ENCODE measurements at regions not wholly inside any gene's neighbourhood (a gene's known extent, or its start where the extent isn't known, plus 50 kb on each side); places are given as distances from the start of the nearest gene placed in this dataset.
"Not testable (repeated sequence)": the region's sequence is repeated elsewhere in the genome, so short reads cannot be mapped to it uniquely, and the experiment has no call there.

DNA sequence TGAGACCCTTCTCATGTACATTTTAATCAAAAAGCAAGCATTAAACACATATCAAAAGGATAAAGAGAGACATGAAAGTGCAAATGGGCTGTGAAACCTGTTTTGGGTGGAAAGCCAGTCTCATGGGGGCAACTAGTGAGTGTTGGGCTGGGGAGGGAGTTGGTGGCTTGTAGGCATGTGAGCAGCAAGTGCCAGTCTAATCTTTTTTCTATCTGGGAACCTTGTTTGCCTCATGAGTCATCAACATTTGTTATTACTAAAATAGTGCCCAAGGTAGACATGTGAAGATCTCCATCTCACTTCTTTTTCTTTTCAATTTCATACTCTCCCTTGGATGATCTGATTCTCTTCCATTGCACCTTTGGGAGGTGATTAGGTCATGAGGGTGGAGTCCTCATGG is 613.9 kb upstream of the GYPC start:
- no peaks in the 10 kb centered on the region for H4K20me1 ChIP-seq (ENCODE audit: insufficient read depth, low read length)
- peaks cover 5% of the 10 kb centered on the region for H3K36me3 ChIP-seq (replicated peaks; ENCODE audit: low read depth, low read length)
- H3K27me3 ChIP-seq (ENCODE audit: low read depth, low read length) = no peaks in the 10 kb centered on the region
- H2AFZ ChIP-seq (ENCODE audit: low read depth, low read length) = no peak overlapping the region
- no peaks in the 10 kb centered on the region for H3K79me2 ChIP-seq (ENCODE audit: low read length)
- no peak for TF ChIP-seq EZH2phosphoT487 (IDR thresholded peaks at IDR 0.05; ENCODE audit: low read depth)
- TF ChIP-seq, protein P1, sequence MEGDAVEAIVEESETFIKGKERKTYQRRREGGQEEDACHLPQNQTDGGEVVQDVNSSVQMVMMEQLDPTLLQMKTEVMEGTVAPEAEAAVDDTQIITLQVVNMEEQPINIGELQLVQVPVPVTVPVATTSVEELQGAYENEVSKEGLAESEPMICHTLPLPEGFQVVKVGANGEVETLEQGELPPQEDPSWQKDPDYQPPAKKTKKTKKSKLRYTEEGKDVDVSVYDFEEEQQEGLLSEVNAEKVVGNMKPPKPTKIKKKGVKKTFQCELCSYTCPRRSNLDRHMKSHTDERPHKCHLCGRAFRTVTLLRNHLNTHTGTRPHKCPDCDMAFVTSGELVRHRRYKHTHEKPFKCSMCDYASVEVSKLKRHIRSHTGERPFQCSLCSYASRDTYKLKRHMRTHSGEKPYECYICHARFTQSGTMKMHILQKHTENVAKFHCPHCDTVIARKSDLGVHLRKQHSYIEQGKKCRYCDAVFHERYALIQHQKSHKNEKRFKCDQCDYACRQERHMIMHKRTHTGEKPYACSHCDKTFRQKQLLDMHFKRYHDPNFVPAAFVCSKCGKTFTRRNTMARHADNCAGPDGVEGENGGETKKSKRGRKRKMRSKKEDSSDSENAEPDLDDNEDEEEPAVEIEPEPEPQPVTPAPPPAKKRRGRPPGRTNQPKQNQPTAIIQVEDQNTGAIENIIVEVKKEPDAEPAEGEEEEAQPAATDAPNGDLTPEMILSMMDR (IDR thresholded peaks at IDR 0.05; ENCODE audit: low read depth, low read length) = no peak
- no peak overlapping the region for H3K4me2 ChIP-seq (ENCODE audit: low read length)
- H3K27ac ChIP-seq (ENCODE audit: low read length) = no peak overlapping the region
- H3K4me1 ChIP-seq (ENCODE audit: low read length) = peaks cover 27% of the 10 kb centered on the region
- H3K9me3 ChIP-seq (ENCODE audit: insufficient read depth, low read length) = no peaks in the 10 kb centered on the region
- no peak overlapping the region for H3K4me3 ChIP-seq (ENCODE audit: low read length)
- H3K9ac ChIP-seq (ENCODE audit: low read length) = no peak overlapping the region

DNA sequence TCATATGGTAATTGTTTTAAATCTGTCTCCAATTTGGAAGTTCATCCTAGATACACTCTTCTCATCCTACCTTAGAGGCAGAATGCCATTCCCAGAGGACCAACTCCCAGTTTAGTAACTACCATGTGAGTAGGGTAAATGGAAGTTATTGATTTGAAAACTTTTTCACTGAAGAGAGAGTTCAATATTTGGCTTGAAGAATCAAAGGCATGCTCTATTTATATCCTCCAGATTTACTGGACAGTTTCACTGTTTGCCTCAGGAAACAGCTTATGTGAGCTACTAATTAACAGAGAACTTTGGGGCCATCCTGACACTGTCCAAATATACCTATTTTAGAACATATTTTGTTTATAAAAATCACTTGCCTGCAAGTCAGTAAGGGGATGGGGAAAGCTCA is 607.2 kb upstream of the GYPC start:
- Histone ChIP-seq H3K27ac (ENCODE audit: low read length) (no peak overlapping the region), H3K9ac (ENCODE audit: low read length) (no peak overlapping the region), H4K20me1 (ENCODE audit: insufficient read depth, low read length) (no peaks in the 10 kb centered on the region), H3K9me3 (ENCODE audit: insufficient read depth, low read length) (no peaks in the 10 kb centered on the region), H3K79me2 (ENCODE audit: low read length) (no peaks in the 10 kb centered on the region), H3K36me3 (replicated peaks; ENCODE audit: low read depth, low read length) (no peaks in the 10 kb centered on the region), H3K27me3 (ENCODE audit: low read depth, low read length) (no peaks in the 10 kb centered on the region), H2AFZ (ENCODE audit: low read depth, low read length) (no peak overlapping the region), H3K4me2 (ENCODE audit: low read length) (no peak overlapping the region), H3K4me1 (ENCODE audit: low read length) (peaks cover 3% of the 10 kb centered on the region), H3K4me3 (ENCODE audit: low read length) (no peak overlapping the region)
- no peak for TF ChIP-seq EZH2phosphoT487 (IDR thresholded peaks at IDR 0.05; ENCODE audit: low read depth)
- TF ChIP-seq, protein P1 (IDR thresholded peaks at IDR 0.05; ENCODE audit: low read depth, low read length) = no peak

DNA sequence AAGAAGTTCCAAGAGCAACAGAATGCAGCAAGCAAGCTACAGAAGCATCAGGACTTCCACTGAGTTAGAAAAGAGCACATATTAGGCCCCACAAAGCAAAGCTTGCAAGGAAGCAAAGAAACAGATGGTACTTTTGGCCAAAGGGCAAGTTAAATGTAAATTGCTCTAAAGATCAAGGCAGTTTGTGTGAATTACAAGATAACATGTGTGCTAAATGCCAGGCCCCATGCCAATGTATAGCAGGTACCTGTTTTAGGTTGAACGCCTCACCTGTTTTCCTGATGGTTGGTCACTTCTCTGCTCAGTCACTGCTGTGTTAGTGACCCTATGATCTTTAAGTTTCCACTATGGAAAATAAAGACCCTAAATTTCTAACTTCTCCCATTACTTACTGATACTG is 606.5 kb upstream of the GYPC start:
- Histone ChIP-seq H3K4me3 (ENCODE audit: low read length) (no peak overlapping the region), H3K9ac (ENCODE audit: low read length) (no peak overlapping the region), H3K9me3 (ENCODE audit: insufficient read depth, low read length) (no peaks in the 10 kb centered on the region), H3K79me2 (ENCODE audit: low read length) (no peaks in the 10 kb centered on the region), H3K27me3 (ENCODE audit: low read depth, low read length) (no peaks in the 10 kb centered on the region), H3K4me1 (ENCODE audit: low read length) (peaks cover 3% of the 10 kb centered on the region), H3K36me3 (replicated peaks; ENCODE audit: low read depth, low read length) (no peaks in the 10 kb centered on the region), H3K4me2 (ENCODE audit: low read length) (no peak overlapping the region), H2AFZ (ENCODE audit: low read depth, low read length) (no peak overlapping the region), H4K20me1 (ENCODE audit: insufficient read depth, low read length) (no peaks in the 10 kb centered on the region), H3K27ac (ENCODE audit: low read length) (no peak overlapping the region)
- TF ChIP-seq EZH2phosphoT487 (IDR thresholded peaks at IDR 0.05; ENCODE audit: low read depth) = no peak
- TF ChIP-seq, protein P1 (IDR thresholded peaks at IDR 0.05; ENCODE audit: low read depth, low read length) = no peak

DNA sequence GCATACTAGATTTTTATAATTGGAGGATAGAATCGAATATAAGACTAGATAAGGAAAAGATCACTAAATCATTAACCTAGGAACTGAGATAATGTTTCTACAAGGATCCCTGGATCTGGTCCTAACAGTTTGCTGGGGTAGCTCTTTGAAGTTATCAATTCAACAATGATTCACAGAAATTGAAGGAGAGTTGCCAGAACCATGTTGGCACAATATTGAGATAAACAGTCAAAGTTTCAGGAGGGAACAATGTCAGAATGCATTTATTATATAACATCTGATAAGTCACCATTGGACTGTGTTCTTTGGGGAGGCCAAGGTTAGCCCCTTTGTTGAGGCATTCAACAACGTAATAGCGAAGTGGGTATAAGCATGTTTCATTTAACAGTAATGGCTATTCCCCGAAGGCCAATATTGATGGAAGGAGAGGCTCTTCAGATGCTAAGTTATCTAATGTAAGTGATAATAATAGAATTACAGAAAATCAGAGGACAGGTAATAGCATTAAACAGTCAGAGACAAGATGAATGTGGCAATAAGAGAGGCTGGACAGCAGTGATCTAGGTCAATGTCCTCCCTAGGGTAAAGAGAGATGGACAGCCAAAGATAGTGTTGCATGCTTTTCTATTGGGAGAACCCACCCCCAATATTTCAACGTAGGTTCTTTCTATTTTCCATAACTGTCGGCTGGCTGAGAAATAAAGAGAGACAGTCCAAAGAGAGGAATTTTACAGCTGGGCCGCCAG is 604.8 kb upstream of the GYPC start:
- Histone ChIP-seq H3K27ac (ENCODE audit: low read length) (no peak overlapping the region), H3K4me2 (ENCODE audit: low read length) (no peak overlapping the region), H2AFZ (ENCODE audit: low read depth, low read length) (no peak overlapping the region), H3K4me1 (ENCODE audit: low read length) (peaks cover 3% of the 10 kb centered on the region), H3K9ac (ENCODE audit: low read length) (no peak overlapping the region), H3K4me3 (ENCODE audit: low read length) (no peak overlapping the region), H4K20me1 (ENCODE audit: insufficient read depth, low read length) (no peaks in the 10 kb centered on the region), H3K27me3 (ENCODE audit: low read depth, low read length) (no peaks in the 10 kb centered on the region), H3K79me2 (ENCODE audit: low read length) (no peaks in the 10 kb centered on the region), H3K36me3 (replicated peaks; ENCODE audit: low read depth, low read length) (no peaks in the 10 kb centered on the region), H3K9me3 (ENCODE audit: insufficient read depth, low read length) (no peaks in the 10 kb centered on the region)
- no peak for TF ChIP-seq EZH2phosphoT487 (IDR thresholded peaks at IDR 0.05; ENCODE audit: low read depth)
- TF ChIP-seq, protein P1 (IDR thresholded peaks at IDR 0.05; ENCODE audit: low read depth, low read length) = no peak

DNA sequence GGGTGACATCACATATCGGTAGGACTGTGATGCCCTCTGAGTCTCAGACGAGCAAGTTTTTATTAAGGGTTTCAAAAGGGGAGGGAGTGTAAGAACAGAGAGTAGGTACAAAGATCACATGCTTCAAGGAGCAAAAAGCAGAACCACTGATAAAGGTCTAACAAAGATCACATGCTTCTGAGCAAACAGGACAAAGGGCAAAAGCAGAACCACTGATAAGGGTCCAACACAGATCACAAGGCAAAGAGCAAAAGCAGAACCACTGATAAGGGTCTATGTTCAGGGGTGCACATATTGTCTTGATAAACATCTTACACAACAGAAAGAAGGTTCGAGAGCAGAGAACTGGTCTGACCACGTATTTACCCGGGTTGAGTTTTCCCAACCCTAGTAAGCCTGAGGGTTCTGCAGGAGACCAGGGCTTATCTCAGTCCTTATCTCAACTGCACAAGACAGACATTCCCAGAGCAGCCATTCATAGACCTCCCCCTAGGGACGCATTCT is 604.2 kb upstream of the GYPC start:
- not testable (repeated sequence) for H3K27me3 ChIP-seq (ENCODE audit: low read depth, low read length); H3K9me3 ChIP-seq (ENCODE audit: insufficient read depth, low read length); H3K4me1 ChIP-seq (ENCODE audit: low read length); H3K36me3 ChIP-seq (replicated peaks; ENCODE audit: low read depth, low read length); H2AFZ ChIP-seq (ENCODE audit: low read depth, low read length); H3K79me2 ChIP-seq (ENCODE audit: low read length); H3K4me2 ChIP-seq (ENCODE audit: low read length); H3K27ac ChIP-seq (ENCODE audit: low read length); H3K4me3 ChIP-seq (ENCODE audit: low read length); H4K20me1 ChIP-seq (ENCODE audit: insufficient read depth, low read length); H3K9ac ChIP-seq (ENCODE audit: low read length)
